CD14-positive monocyte (primary cell): ENCODE measurements at regions not wholly inside any gene's neighbourhood (a gene's known extent, or its start where the extent isn't known, plus 50 kb on each side); places are given as distances from the start of the nearest gene placed in this dataset.

ENCODE experiments used
- DNase-seq, 3 donors: peaks; one replicate each; pipeline ENCODE4 v3.0.0-alpha.2; 2011 to 2022
- H2AFZ ChIP-seq: 2 replicates; pipeline ENCODE4 v1.6.0; 2012; ENCODE audit warnings: mild to moderate bottlenecking, low read depth, low read length, inconsistent platforms; ENCODE audit not compliant: insufficient read depth, poor library complexity, severe bottlenecking
- H3K27ac ChIP-seq, 2 donors: 1 replicate in 1 of 2; 2 replicates in 1 of 2; pipeline ENCODE4 v1.5.1; 2012 to 2013; ENCODE audit warnings: low read length in 2 of 2, control low read depth in 1 of 2, inconsistent platforms in 1 of 2, low read depth in 1 of 2, mild to moderate bottlenecking in 1 of 2
- H3K27me3 ChIP-seq, 2 donors: one replicate each; pipeline versions ENCODE4 v1.6.0 to v1.6.1; 2011 to 2013; ENCODE audit warnings: low read length in 2 of 2; ENCODE audit not compliant: control insufficient read depth in 2 of 2, insufficient read depth in 2 of 2
- H3K36me3 ChIP-seq, 2 donors: replicated peaks in 1 of 2; 1 replicate in 1 of 2; 2 replicates in 1 of 2; pipeline versions ENCODE4 v1.5.1 to v1.6.1; 2012 to 2013; ENCODE audit warnings: low read length in 2 of 2, control low read depth in 1 of 2, inconsistent platforms in 1 of 2, mild to moderate bottlenecking in 1 of 2; ENCODE audit not compliant: insufficient read depth in 2 of 2, control insufficient read depth in 1 of 2
- H3K4me1 ChIP-seq, 2 donors: 1 replicate in 1 of 2; 2 replicates in 1 of 2; pipeline versions ENCODE4 v1.5.1 to v1.6.1; 2012 to 2013; ENCODE audit warnings: low read length in 2 of 2, control low read depth in 1 of 2, inconsistent platforms in 1 of 2, mild to moderate bottlenecking in 1 of 2, moderate library complexity in 1 of 2; ENCODE audit not compliant: insufficient read depth in 2 of 2, control insufficient read depth in 1 of 2
- H3K4me2 ChIP-seq: replicated peaks from 2 replicates; pipeline ENCODE3; 2012; ENCODE audit warnings: low read length, moderate library complexity, mild to moderate bottlenecking; ENCODE audit not compliant: poor library complexity, severe bottlenecking; ENCODE audit errors: extremely low read depth
- H3K4me3 ChIP-seq, 3 experiments: fragments of 200-600 bp in 1 of 3; sonication (generic) in 1 of 3; replicated peaks in 1 of 3; 1 replicate in 2 of 3; 2 replicates in 1 of 3; pipeline ENCODE4 v1.5.1; 2011 to 2013; ENCODE audit warnings: low read length in 3 of 3, mild to moderate bottlenecking in 3 of 3, control low read depth in 2 of 3, low read depth in 2 of 3, inconsistent platforms in 1 of 3, moderate library complexity in 1 of 3
- H3K79me2 ChIP-seq: 2 replicates; pipeline ENCODE4 v1.6.0; 2012; ENCODE audit warnings: mild to moderate bottlenecking, control low read depth, inconsistent platforms, low read length, moderate library complexity; ENCODE audit not compliant: insufficient read depth
- H3K9ac ChIP-seq: 2 replicates; pipeline ENCODE4 v1.6.0; 2017; ENCODE audit warnings: low read length, mild to moderate bottlenecking; ENCODE audit not compliant: insufficient read depth, poor library complexity, severe bottlenecking
- H3K9me3 ChIP-seq, 2 donors: replicated peaks in 1 of 2; 1 replicate in 1 of 2; 2 replicates in 1 of 2; pipeline versions ENCODE4 v1.5.1 to v1.6.1; 2012 to 2013; ENCODE audit warnings: low read length in 2 of 2, control low read depth in 1 of 2; ENCODE audit not compliant: control insufficient read depth in 1 of 2, insufficient read depth in 1 of 2
- H4K20me1 ChIP-seq: 2 replicates; pipeline ENCODE4 v1.6.0; 2012; ENCODE audit warnings: mild to moderate bottlenecking, low read length, control low read depth, moderate library complexity; ENCODE audit not compliant: insufficient read depth
- H3K27ac Mint-ChIP-seq, 7 donors: one replicate each; pipeline ENCODE4 v1.8.0; 2020; ENCODE audit warnings: mild to moderate bottlenecking in 7 of 7, mixed read lengths in 7 of 7, moderate library complexity in 6 of 7, inconsistent platforms in 2 of 7
- H3K27me3 Mint-ChIP-seq, 3 donors: one replicate each; pipeline ENCODE4 v1.8.0; 2021 to 2022; ENCODE audit warnings: low read depth in 3 of 3, mild to moderate bottlenecking in 3 of 3, mixed read lengths in 3 of 3, moderate library complexity in 3 of 3, inconsistent platforms in 1 of 3
- H3K36me3 Mint-ChIP-seq, 2 donors: one replicate each; pipeline ENCODE4 v1.8.0; 2020; ENCODE audit warnings: mixed read lengths in 2 of 2, inconsistent platforms in 1 of 2, mild to moderate bottlenecking in 1 of 2
- H3K4me1 Mint-ChIP-seq: one replicate; pipeline ENCODE4 v1.8.0; 2020; ENCODE audit warnings: mild to moderate bottlenecking, mixed read lengths
- H3K4me3 Mint-ChIP-seq, 2 donors: one replicate each; pipeline ENCODE4 v1.8.0; 2020; ENCODE audit warnings: mild to moderate bottlenecking in 2 of 2, mixed read lengths in 2 of 2, moderate library complexity in 1 of 2
- H3K9me3 Mint-ChIP-seq, 7 donors: one replicate each; pipeline ENCODE4 v1.8.0; 2020 to 2022; ENCODE audit warnings: mixed read lengths in 7 of 7, mild to moderate bottlenecking in 6 of 7, moderate library complexity in 6 of 7, inconsistent platforms in 2 of 7
- CTCF ChIP-seq: fragments of 200-600 bp; IDR thresholded peaks from one replicate; pipeline ENCODE4 v1.8.0; 2022; ENCODE audit warnings: antibody characterized with exemption, mild to moderate bottlenecking
- WGBS: methylation state at CpG from one replicate; pipeline ENCODE4 v1.1.5; 2013; ENCODE audit warnings: missing lambda C conversion rate; ENCODE audit not compliant: insufficient coverage; 5-methylcytosine and 5-hydroxymethylcytosine counted together
- intact Hi-C, 2 donors: fragments of 100-400 bp; cut with micrococcal nuclease; formaldehyde crosslinking; loops; one replicate each; pipeline versions ENCODE4 v1.15.0 to v1.15.1; 2023

- 92% methylated on average over 7 of the region's 7 CpGs for WGBS
These were observed 95.1 kb upstream of the LINGO1 start for GRCh38 chr15:77727635-77728304.

GRCh38 chr15:77724715-77725114 lies 92.0 kb upstream of the LINGO1 start:
- no peak overlapping the region for H3K9ac ChIP-seq
- H3K27me3 Mint-ChIP-seq: peaks cover 4 to 11% (median 6%) of the 10 kb centered on the region in 3 donors

More at GRCh38 chr15:77727635-77728304, 95.1 kb upstream of the LINGO1 start:
- Histone ChIP-seq H3K27me3 (no peaks in the 10 kb centered on the region), H3K9ac (no peak overlapping the region), H3K4me2 (no peak overlapping the region), H2AFZ (no peak overlapping the region), H3K27ac (no peak overlapping the region), H3K4me1 (no peaks in the 10 kb centered on the region), H3K36me3 (no peaks in the 10 kb centered on the region), H3K9me3 (no peaks in the 10 kb centered on the region), H3K4me3 (no peak overlapping the region), H3K79me2 (no peaks in the 10 kb centered on the region), H4K20me1 (no peaks in the 10 kb centered on the region)
- Mint-ChIP-seq H3K4me3 (no peak overlapping the region), H3K27me3 (peaks cover 3 to 5% (median 3%) of the 10 kb centered on the region in 3 donors), H3K9me3 (no peaks in the 10 kb centered on the region), H3K4me1 (no peaks in the 10 kb centered on the region), H3K27ac (no peak overlapping the region), H3K36me3 (no peaks in the 10 kb centered on the region)
- intact Hi-C loops: no loop called here
- no peak for DNase-seq
- TF ChIP-seq CTCF: no peak

More at GRCh38 chr15:77724715-77725114, 92.0 kb upstream of the LINGO1 start:
- intact Hi-C loops: no loop called here
- Histone ChIP-seq H3K27me3 (no peaks in the 10 kb centered on the region), H3K36me3 (no peaks in the 10 kb centered on the region), H2AFZ (no peak overlapping the region), H4K20me1 (no peaks in the 10 kb centered on the region), H3K9me3 (no peaks in the 10 kb centered on the region), H3K79me2 (no peaks in the 10 kb centered on the region), H3K4me1 (no peaks in the 10 kb centered on the region), H3K27ac (no peak overlapping the region), H3K4me2 (no peak overlapping the region), H3K4me3 (no peak overlapping the region)
- H3K9me3 Mint-ChIP-seq: no peaks in the 10 kb centered on the region
- DNase-seq: no peak
- H3K4me1 Mint-ChIP-seq: no peaks in the 10 kb centered on the region
- H3K4me3 Mint-ChIP-seq: no peak overlapping the region
- WGBS: 93% methylated on average over 2 of the region's 6 CpGs
- no peak overlapping the region for H3K27ac Mint-ChIP-seq
- no peaks in the 10 kb centered on the region for H3K36me3 Mint-ChIP-seq
- TF ChIP-seq CTCF: no peak
